GM12891 (cell line): ENCODE measurements at regions not wholly inside any gene's neighbourhood (a gene's known extent, or its start where the extent isn't known, plus 50 kb on each side); places are given as distances from the start of the nearest gene placed in this dataset.
"Not testable (repeated sequence)": the region's sequence is repeated elsewhere in the genome, so short reads cannot be mapped to it uniquely, and the experiment has no call there.

Experiments
- DNase-seq: peaks from one replicate; pipeline ENCODE4 v3.0.0; 2011; ENCODE audit warnings: low spot score; ENCODE audit not compliant: insufficient read length
- FAIRE-seq: peaks from 2 replicates; lab custom pipeline; 2011; peaks lifted over from hg19 to GRCh38; lab: Jason Lieb, UNC
- PAX5 ChIP-seq: IDR thresholded peaks from 2 replicates; pipeline ENCODE4 v1.6.1; 2011; ENCODE audit warnings: low read length, moderate library complexity, mild to moderate bottlenecking; ENCODE audit not compliant: insufficient read depth, severe bottlenecking
- POLR2A ChIP-seq: IDR thresholded peaks from 2 replicates; pipeline ENCODE4 v1.6.1; 2011; ENCODE audit warnings: low read depth, low read length, control low read depth
- POLR2AphosphoS5 ChIP-seq: IDR thresholded peaks from 2 replicates; pipeline ENCODE4 v1.6.1; 2011; ENCODE audit warnings: low read depth, low read length, control low read depth
- POU2F2 ChIP-seq: IDR thresholded peaks from 2 replicates; pipeline ENCODE4 v1.6.1; 2011; ENCODE audit warnings: low read depth, mild to moderate bottlenecking, control low read depth, low read length, moderate library complexity
- SPI1 ChIP-seq: IDR thresholded peaks from 2 replicates; pipeline ENCODE4 v1.6.1; 2011; ENCODE audit warnings: low read depth, low read length, control low read depth
- TAF1 ChIP-seq: IDR thresholded peaks from 2 replicates; pipeline ENCODE4 v1.6.1; 2011; ENCODE audit warnings: low read depth, low read length, control low read depth

GRCh38 chr7:55743454-55743717, 119.2 kb downstream of the SEPTIN14 start:
- not testable (repeated sequence) for DNase-seq, FAIRE-seq

GRCh38 chr7:55742651-55743453, 119.7 kb downstream of the SEPTIN14 start:
- not testable (repeated sequence) for FAIRE-seq

GRCh38 chr7:55741721-55742631, 120.6 kb downstream of the SEPTIN14 start:
- DNase-seq, FAIRE-seq: not testable (repeated sequence)

More at GRCh38 chr7:55742651-55743453, 119.7 kb downstream of the SEPTIN14 start:
- DNase-seq, result not testable (repeated sequence)

GRCh38 chr7:55740633-55741250, 121.8 kb downstream of the SEPTIN14 start:
- not testable (repeated sequence) for FAIRE-seq, DNase-seq

GRCh38 chr7:55740053-55740452, 122.5 kb downstream of the SEPTIN14 start:
- DNase-seq, FAIRE-seq: not testable (repeated sequence)

- not testable (repeated sequence) for DNase-seq, FAIRE-seq
These were observed 125.8 kb downstream of the SEPTIN14 start for GRCh38 chr7:55736641-55737221.

- DNase-seq, result no peak
- no peak for TF ChIP-seq POU2F2
- TF ChIP-seq SPI1, result no peak
- TF ChIP-seq PAX5, result no peak
- TF ChIP-seq POLR2A, result no peak
- no peak for TF ChIP-seq TAF1
- TF ChIP-seq POLR2AphosphoS5, result no peak
- FAIRE-seq, result no peak
These were observed 129.1 kb downstream of the SEPTIN14 start for GRCh38 chr7:55733241-55734140.

GRCh38 chr7:55731931-55732330, 130.6 kb downstream of the SEPTIN14 start:
- DNase-seq, result no peak
- TF ChIP-seq TAF1 (no peak), SPI1 (no peak), POLR2AphosphoS5 (no peak), POU2F2 (no peak), PAX5 (no peak), POLR2A (no peak)
- FAIRE-seq, result no peak

GRCh38 chr7:55730197-55730596, 132.4 kb downstream of the SEPTIN14 start:
- FAIRE-seq (no peak), DNase-seq (no peak)
- TF ChIP-seq PAX5 (no peak), POLR2A (no peak), POLR2AphosphoS5 (no peak), TAF1 (no peak), SPI1 (no peak), POU2F2 (no peak)

GRCh38 chr7:55723621-55723941, 139.0 kb downstream of the SEPTIN14 start:
- DNase-seq (no peak), FAIRE-seq (no peak)
- no peak for TF ChIP-seq POU2F2
- TF ChIP-seq POLR2AphosphoS5, result no peak
- TF ChIP-seq SPI1, result no peak
- TF ChIP-seq POLR2A, result no peak
- TF ChIP-seq TAF1, result no peak
- no peak for TF ChIP-seq PAX5

- FAIRE-seq, result peak; percentile 94
- DNase-seq, result not testable (repeated sequence)
These were observed 139.5 kb downstream of the SEPTIN14 start for GRCh38 chr7:55722874-55723620.

- not testable (repeated sequence) for DNase-seq, FAIRE-seq
These were observed 141.5 kb downstream of the SEPTIN14 start for GRCh38 chr7:55721004-55721403.

- not testable (repeated sequence) for FAIRE-seq, DNase-seq
These were observed 143.1 kb upstream of the VOPP1 start for GRCh38 chr7:55715247-55715867.

GRCh38 chr7:55714370-55714769, 142.1 kb upstream of the VOPP1 start:
- DNase-seq, result not testable (repeated sequence)
- FAIRE-seq, result peak; percentile 83

- not testable (repeated sequence) for DNase-seq, FAIRE-seq
These were observed 138.0 kb upstream of the VOPP1 start for GRCh38 chr7:55710312-55710711.
